HK-2 (cell line): ENCODE measurements at regions not wholly inside any gene's neighbourhood (a gene's known extent, or its start where the extent isn't known, plus 50 kb on each side); places are given as distances from the start of the nearest gene placed in this dataset.

Source experiments
- DNase-seq: peaks from one replicate; pipeline ENCODE4 v3.0.0-alpha.2; 2018; ENCODE audit not compliant: unreplicated experiment

GRCh38 chr12:38977132-38977531, 71.7 kb upstream of the CPNE8 start:
- no peak for DNase-seq

- no peak for DNase-seq
These were observed 64.3 kb upstream of the CPNE8 start for GRCh38 chr12:38969706-38970105.

- DNase-seq: no peak
These were observed 56.3 kb upstream of the CPNE8 start for GRCh38 chr12:38961683-38962082.

- no peak for DNase-seq
These were observed 55.6 kb upstream of the CPNE8 start for GRCh38 chr12:38961012-38961411.

GRCh38 chr12:38956337-38956736, 50.9 kb upstream of the CPNE8 start:
- DNase-seq: no peak
